IMR-90 (cell line): ENCODE measurements at regions not wholly inside any gene's neighbourhood (a gene's known extent, or its start where the extent isn't known, plus 50 kb on each side); places are given as distances from the start of the nearest gene placed in this dataset.

Experiments used
- BHLHE40 ChIP-seq: fragments of 150-350 bp; IDR thresholded peaks from 2 replicates; pipeline ENCODE4 v1.6.1; 2016; ENCODE audit warnings: mild to moderate bottlenecking, low read depth, low read length
- CHD1 ChIP-seq: IDR thresholded peaks from 2 replicates; pipeline ENCODE4 v1.6.1; 2012; ENCODE audit warnings: low read depth, low read length, improper control_type of control experiment
- FOS ChIP-seq: fragments of 150-350 bp; IDR thresholded peaks from 2 replicates; pipeline ENCODE4 v1.6.1; 2016; ENCODE audit warnings: low read depth, low read length
- MAFK ChIP-seq: IDR thresholded peaks from 2 replicates; pipeline ENCODE4 v1.6.1; 2012; ENCODE audit warnings: low read depth, low read length, improper control_type of control experiment
- MAZ ChIP-seq: IDR thresholded peaks from 2 replicates; pipeline ENCODE4 v1.6.1; 2012; ENCODE audit warnings: low read depth, mild to moderate bottlenecking, low read length, improper control_type of control experiment, moderate library complexity, borderline replicate concordance
- MXI1 ChIP-seq: IDR thresholded peaks from 2 replicates; pipeline ENCODE4 v1.6.1; 2012; ENCODE audit warnings: low read depth, mild to moderate bottlenecking, low read length, moderate library complexity, borderline replicate concordance
- POLR2A ChIP-seq: IDR thresholded peaks from 2 replicates; pipeline ENCODE4 v1.6.1; 2012; ENCODE audit warnings: mild to moderate bottlenecking, low read depth, low read length
- RAD21 ChIP-seq: IDR thresholded peaks from 2 replicates; pipeline ENCODE4 v1.6.1; 2012; ENCODE audit warnings: low read length, improper control_type of control experiment
- RFX5 ChIP-seq: IDR thresholded peaks from 2 replicates; pipeline ENCODE4 v1.8.0; 2012; ENCODE audit warnings: low read depth, mild to moderate bottlenecking, low read length, moderate library complexity
- TF ChIP-seq, protein P1 (sequence below): conservative IDR thresholded peaks from 2 replicates; pipeline ENCODE4 v1.5.1; 2012; ENCODE audit warnings: mild to moderate bottlenecking, low read depth, low read length, improper control_type of control experiment
- TF ChIP-seq, protein P2 (sequence below): fragments of 150-350 bp; IDR thresholded peaks from 2 replicates; pipeline ENCODE4 v1.6.1; 2016; ENCODE audit warnings: low read depth, mild to moderate bottlenecking, low read length, moderate library complexity, borderline replicate concordance
- TF ChIP-seq, protein P3 (sequence below): fragments of 150-350 bp; IDR thresholded peaks from 2 replicates; pipeline ENCODE4 v1.6.1; 2017; ENCODE audit warnings: mild to moderate bottlenecking, antibody characterized with exemption, low read length, low read depth

DNA sequence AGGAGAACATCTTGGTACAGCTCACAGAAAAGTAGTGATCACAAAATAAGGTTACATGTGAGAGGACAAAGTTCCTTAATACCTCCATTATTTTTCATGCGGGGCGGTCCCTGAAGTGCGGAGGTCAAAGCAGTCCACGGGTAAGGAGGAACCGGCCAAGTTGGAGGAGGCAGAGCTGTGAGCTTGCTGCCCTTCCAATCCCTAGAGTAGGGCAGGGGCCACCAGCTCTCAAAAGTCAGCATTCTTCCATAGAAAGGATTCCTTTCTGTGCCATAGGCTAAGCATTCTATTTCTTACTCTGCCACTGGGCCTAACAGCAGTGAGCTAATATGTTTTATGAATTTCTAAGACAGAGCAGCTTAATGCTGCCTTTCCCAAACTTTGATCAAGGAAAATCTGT lies 50.9 kb upstream of the USP1 start:
- TF ChIP-seq POLR2A (no peak), FOS (no peak), CHD1 (no peak), RAD21 (no peak), MXI1 (no peak), MAFK (no peak), BHLHE40 (no peak), MAZ (no peak), RFX5 (no peak)
- TF ChIP-seq, protein P1, sequence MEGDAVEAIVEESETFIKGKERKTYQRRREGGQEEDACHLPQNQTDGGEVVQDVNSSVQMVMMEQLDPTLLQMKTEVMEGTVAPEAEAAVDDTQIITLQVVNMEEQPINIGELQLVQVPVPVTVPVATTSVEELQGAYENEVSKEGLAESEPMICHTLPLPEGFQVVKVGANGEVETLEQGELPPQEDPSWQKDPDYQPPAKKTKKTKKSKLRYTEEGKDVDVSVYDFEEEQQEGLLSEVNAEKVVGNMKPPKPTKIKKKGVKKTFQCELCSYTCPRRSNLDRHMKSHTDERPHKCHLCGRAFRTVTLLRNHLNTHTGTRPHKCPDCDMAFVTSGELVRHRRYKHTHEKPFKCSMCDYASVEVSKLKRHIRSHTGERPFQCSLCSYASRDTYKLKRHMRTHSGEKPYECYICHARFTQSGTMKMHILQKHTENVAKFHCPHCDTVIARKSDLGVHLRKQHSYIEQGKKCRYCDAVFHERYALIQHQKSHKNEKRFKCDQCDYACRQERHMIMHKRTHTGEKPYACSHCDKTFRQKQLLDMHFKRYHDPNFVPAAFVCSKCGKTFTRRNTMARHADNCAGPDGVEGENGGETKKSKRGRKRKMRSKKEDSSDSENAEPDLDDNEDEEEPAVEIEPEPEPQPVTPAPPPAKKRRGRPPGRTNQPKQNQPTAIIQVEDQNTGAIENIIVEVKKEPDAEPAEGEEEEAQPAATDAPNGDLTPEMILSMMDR = no peak
- TF ChIP-seq, protein P2, sequence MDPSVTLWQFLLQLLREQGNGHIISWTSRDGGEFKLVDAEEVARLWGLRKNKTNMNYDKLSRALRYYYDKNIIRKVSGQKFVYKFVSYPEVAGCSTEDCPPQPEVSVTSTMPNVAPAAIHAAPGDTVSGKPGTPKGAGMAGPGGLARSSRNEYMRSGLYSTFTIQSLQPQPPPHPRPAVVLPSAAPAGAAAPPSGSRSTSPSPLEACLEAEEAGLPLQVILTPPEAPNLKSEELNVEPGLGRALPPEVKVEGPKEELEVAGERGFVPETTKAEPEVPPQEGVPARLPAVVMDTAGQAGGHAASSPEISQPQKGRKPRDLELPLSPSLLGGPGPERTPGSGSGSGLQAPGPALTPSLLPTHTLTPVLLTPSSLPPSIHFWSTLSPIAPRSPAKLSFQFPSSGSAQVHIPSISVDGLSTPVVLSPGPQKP = no peak
- TF ChIP-seq, protein P3, sequence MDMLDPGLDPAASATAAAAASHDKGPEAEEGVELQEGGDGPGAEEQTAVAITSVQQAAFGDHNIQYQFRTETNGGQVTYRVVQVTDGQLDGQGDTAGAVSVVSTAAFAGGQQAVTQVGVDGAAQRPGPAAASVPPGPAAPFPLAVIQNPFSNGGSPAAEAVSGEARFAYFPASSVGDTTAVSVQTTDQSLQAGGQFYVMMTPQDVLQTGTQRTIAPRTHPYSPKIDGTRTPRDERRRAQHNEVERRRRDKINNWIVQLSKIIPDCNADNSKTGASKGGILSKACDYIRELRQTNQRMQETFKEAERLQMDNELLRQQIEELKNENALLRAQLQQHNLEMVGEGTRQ = no peak
